ENCODE measurements at regions not wholly inside any gene's neighbourhood (a gene's known extent, or its start where the extent isn't known, plus 50 kb on each side); places are given as distances from the start of the nearest gene placed in this dataset.

DNA sequence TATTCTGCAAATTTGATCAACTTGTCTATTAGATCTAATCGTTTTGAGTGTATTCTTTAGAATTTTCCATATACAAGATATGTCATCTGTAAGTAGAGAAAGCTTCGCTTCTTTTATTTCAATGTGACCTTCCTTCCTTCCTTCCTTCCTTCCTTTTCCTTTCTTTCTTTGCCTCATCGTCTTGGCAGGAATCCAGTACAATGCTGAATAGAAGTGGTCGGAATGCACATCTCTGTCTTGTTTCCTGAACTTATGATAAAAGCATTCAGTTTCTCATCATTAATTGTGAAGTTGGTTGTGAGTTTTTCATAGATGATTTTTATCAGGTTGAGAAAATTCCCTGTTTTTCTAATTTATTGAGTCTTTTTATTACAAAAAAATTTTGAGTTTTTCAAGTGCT lies 300.7 kb upstream of the ZNF32 start:
- Histone ChIP-seq H3K27ac (ENCODE audit: low read length) (no peak overlapping the region), H3K27me3 (ENCODE audit: control insufficient read depth, insufficient read depth, low read length) (no peaks in the 10 kb centered on the region), H3K4me3 (ENCODE audit: low read depth in 2 of 2, low read length in 2 of 2) (no peak overlapping the region), H3K4me1 (ENCODE audit: control insufficient read depth, insufficient read depth, low read length) (no peaks in the 10 kb centered on the region), H3K9me3 (ENCODE audit: control insufficient read depth, insufficient read depth, low read depth, low read length) (no peaks in the 10 kb centered on the region), H3K36me3 (ENCODE audit: control insufficient read depth, insufficient read depth, low read length) (no peaks in the 10 kb centered on the region)
- ChIA-PET POLR2A (interaction anchor here (0.6 kb wide), 1 partner anchor 388 kb away, joined by 3 read pairs; no protein-coding TSS in a partner anchor), CTCF (no interaction called here)
- in situ Hi-C loops (cut with HindIII; ENCODE audit: low pct_unique_long_range_greater_than_20kb, low sequenced_read_pairs), result no loop called here
- DNase-seq (ENCODE audit: low read depth, low spot score), result no peak
- intact Hi-C loops (cut with micrococcal nuclease; ENCODE audit: unreplicated experiment), result no loop called here
- no TSS peak for BruUV-seq (replicated peaks)
- ATAC-seq, result no peak
- TF ChIP-seq POLR2AphosphoS5 (IDR thresholded peaks at IDR 0.05; ENCODE audit: low read depth, low read length) (no peak), SIN3A (IDR thresholded peaks at IDR 0.05; ENCODE audit: borderline replicate concordance, insufficient read depth, low read depth, low read length) (no peak), TCF7L2 (IDR thresholded peaks at IDR 0.05; ENCODE audit: low read depth, low read length) (no peak)
- TF ChIP-seq, protein P1, sequence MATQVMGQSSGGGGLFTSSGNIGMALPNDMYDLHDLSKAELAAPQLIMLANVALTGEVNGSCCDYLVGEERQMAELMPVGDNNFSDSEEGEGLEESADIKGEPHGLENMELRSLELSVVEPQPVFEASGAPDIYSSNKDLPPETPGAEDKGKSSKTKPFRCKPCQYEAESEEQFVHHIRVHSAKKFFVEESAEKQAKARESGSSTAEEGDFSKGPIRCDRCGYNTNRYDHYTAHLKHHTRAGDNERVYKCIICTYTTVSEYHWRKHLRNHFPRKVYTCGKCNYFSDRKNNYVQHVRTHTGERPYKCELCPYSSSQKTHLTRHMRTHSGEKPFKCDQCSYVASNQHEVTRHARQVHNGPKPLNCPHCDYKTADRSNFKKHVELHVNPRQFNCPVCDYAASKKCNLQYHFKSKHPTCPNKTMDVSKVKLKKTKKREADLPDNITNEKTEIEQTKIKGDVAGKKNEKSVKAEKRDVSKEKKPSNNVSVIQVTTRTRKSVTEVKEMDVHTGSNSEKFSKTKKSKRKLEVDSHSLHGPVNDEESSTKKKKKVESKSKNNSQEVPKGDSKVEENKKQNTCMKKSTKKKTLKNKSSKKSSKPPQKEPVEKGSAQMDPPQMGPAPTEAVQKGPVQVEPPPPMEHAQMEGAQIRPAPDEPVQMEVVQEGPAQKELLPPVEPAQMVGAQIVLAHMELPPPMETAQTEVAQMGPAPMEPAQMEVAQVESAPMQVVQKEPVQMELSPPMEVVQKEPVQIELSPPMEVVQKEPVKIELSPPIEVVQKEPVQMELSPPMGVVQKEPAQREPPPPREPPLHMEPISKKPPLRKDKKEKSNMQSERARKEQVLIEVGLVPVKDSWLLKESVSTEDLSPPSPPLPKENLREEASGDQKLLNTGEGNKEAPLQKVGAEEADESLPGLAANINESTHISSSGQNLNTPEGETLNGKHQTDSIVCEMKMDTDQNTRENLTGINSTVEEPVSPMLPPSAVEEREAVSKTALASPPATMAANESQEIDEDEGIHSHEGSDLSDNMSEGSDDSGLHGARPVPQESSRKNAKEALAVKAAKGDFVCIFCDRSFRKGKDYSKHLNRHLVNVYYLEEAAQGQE (IDR thresholded peaks at IDR 0.05; ENCODE audit: insufficient read depth in 1 of 2, low read depth in 2 of 2, low read length in 1 of 2), result no peak
- TF ChIP-seq, protein P2, sequence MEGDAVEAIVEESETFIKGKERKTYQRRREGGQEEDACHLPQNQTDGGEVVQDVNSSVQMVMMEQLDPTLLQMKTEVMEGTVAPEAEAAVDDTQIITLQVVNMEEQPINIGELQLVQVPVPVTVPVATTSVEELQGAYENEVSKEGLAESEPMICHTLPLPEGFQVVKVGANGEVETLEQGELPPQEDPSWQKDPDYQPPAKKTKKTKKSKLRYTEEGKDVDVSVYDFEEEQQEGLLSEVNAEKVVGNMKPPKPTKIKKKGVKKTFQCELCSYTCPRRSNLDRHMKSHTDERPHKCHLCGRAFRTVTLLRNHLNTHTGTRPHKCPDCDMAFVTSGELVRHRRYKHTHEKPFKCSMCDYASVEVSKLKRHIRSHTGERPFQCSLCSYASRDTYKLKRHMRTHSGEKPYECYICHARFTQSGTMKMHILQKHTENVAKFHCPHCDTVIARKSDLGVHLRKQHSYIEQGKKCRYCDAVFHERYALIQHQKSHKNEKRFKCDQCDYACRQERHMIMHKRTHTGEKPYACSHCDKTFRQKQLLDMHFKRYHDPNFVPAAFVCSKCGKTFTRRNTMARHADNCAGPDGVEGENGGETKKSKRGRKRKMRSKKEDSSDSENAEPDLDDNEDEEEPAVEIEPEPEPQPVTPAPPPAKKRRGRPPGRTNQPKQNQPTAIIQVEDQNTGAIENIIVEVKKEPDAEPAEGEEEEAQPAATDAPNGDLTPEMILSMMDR (IDR thresholded peaks at IDR 0.05), result no peak

DNA sequence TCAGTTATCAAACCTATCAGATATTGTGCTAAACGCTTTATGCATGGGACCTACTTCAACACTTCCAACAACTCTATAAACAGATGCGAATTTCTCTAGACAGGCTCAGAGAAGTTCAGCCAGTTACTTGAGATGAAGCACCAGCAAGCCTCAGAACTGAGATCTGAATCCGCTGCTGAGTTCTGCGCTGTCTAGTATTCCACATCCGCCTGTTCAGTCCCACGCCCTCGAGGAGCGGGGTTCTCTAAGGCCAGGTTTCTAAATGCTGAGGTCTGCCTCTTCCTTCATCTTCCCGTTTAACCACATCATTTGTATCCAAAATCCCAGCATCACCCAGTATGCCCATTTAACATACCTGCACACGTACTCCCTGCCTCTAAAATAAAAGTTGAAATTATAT lies 297.8 kb upstream of the ZNF32 start:
- POLR2A ChIA-PET, result no interaction called here
- Histone ChIP-seq H3K9me3 (ENCODE audit: control insufficient read depth, insufficient read depth, low read depth, low read length) (no peaks in the 10 kb centered on the region), H3K4me1 (ENCODE audit: control insufficient read depth, insufficient read depth, low read length) (no peaks in the 10 kb centered on the region), H3K27ac (ENCODE audit: low read length) (no peak overlapping the region), H3K4me3 (ENCODE audit: low read depth in 2 of 2, low read length in 2 of 2) (no peak overlapping the region), H3K36me3 (ENCODE audit: control insufficient read depth, insufficient read depth, low read length) (no peaks in the 10 kb centered on the region), H3K27me3 (ENCODE audit: control insufficient read depth, insufficient read depth, low read length) (no peaks in the 10 kb centered on the region)
- TF ChIP-seq, protein P1 (IDR thresholded peaks at IDR 0.05; ENCODE audit: insufficient read depth in 1 of 2, low read depth in 2 of 2, low read length in 1 of 2), result no peak
- no peak for TF ChIP-seq TCF7L2 (IDR thresholded peaks at IDR 0.05; ENCODE audit: low read depth, low read length)
- TF ChIP-seq, protein P2 (IDR thresholded peaks at IDR 0.05), result no peak
- no peak for TF ChIP-seq POLR2AphosphoS5 (IDR thresholded peaks at IDR 0.05; ENCODE audit: low read depth, low read length)
- no peak for TF ChIP-seq SIN3A (IDR thresholded peaks at IDR 0.05; ENCODE audit: borderline replicate concordance, insufficient read depth, low read depth, low read length)
- in situ Hi-C loops (cut with HindIII; ENCODE audit: low pct_unique_long_range_greater_than_20kb, low sequenced_read_pairs) (no loop called here), intact Hi-C loops (cut with micrococcal nuclease; ENCODE audit: unreplicated experiment) (no loop called here)
- ATAC-seq, result no peak
- no TSS peak for BruUV-seq (replicated peaks)
- DNase-seq (ENCODE audit: low read depth, low spot score), result no peak
- CTCF ChIA-PET, result no interaction called here
